ENCODE measurements at regions not wholly inside any gene's neighbourhood (a gene's known extent, or its start where the extent isn't known, plus 50 kb on each side); places are given as distances from the start of the nearest gene placed in this dataset.

- Histone ChIP-seq H4K8ac (replicated peaks; ENCODE audit: insufficient read length, low read depth, low read length) (no peak overlapping the region), H4K5ac (ENCODE audit: insufficient read length, low read depth, low read length) (no peak overlapping the region), H3K9me3 (ENCODE audit: control insufficient read depth, low read depth, low read length) (no peaks in the 10 kb centered on the region), H3K56ac (ENCODE audit: insufficient read length, low read depth, low read length) (no peak overlapping the region), H2BK120ac (ENCODE audit: low read depth, low read length, poor library complexity, severe bottlenecking) (no peak overlapping the region), H3K79me2 (ENCODE audit: insufficient read depth, low read length) (no peaks in the 10 kb centered on the region), H3K4me2 (ENCODE audit: insufficient read depth, insufficient read length, low read length) (no peak overlapping the region), H4K20me1 (ENCODE audit: control insufficient read depth, insufficient read depth, insufficient read length) (no peaks in the 10 kb centered on the region), H2AK5ac (ENCODE audit: insufficient read length, low read length) (no peak overlapping the region), H2BK12ac (ENCODE audit: insufficient read length, low read depth, low read length) (no peak overlapping the region), H3K4me1 (ENCODE audit: insufficient read depth, low read length) (no peaks in the 10 kb centered on the region), H3T11ph (ENCODE audit: low read length) (no peak overlapping the region), H2BK15ac (ENCODE audit: low read depth, low read length) (no peak overlapping the region), H2BK5ac (ENCODE audit: insufficient read length, low read length) (no peak overlapping the region), H3K27me3 (ENCODE audit: insufficient read depth, low read length) (no peaks in the 10 kb centered on the region), H2AFZ (ENCODE audit: low read length) (no peak overlapping the region), H2BK20ac (ENCODE audit: low read depth, low read length, poor library complexity, severe bottlenecking) (no peak overlapping the region), H3K4ac (ENCODE audit: low read depth, low read length) (no peak overlapping the region), H3K23ac (ENCODE audit: insufficient read length, low read depth, low read length) (no peak overlapping the region), H3K27ac (ENCODE audit: insufficient read length, low read depth, low read length) (no peak overlapping the region), H3K18ac (ENCODE audit: insufficient read length, low read depth, low read length) (no peak overlapping the region), H3K23me2 (ENCODE audit: insufficient read length, low read depth, low read length, poor library complexity, severe bottlenecking) (no peaks in the 10 kb centered on the region), H3K9ac (ENCODE audit: extremely low read depth, insufficient read length, low read length) (no peak overlapping the region), H3K14ac (ENCODE audit: insufficient read depth, low read length) (no peak overlapping the region), H4K91ac (ENCODE audit: insufficient read length, low read depth, low read length) (no peak overlapping the region), H3K79me1 (ENCODE audit: insufficient read depth, low read depth, low read length, poor library complexity, severe bottlenecking) (no peaks in the 10 kb centered on the region)
- Mint-ChIP-seq H3K4me3 (no peak overlapping the region), H3K27me3 (ENCODE audit: low read depth) (peaks cover 17% of the 10 kb centered on the region), H3K27ac (no peak overlapping the region), H3K36me3 (ENCODE audit: insufficient read depth in 1 of 3, low read depth in 3 of 3) (no peaks in the 10 kb centered on the region; a peak in 2 of 7 replicates), H3K9me3 (peaks cover 0 to 4% of the 10 kb centered on the region in 2 experiments; a peak in 2 of 5 replicates), H3K4me1 (peaks cover 4 to 11% of the 10 kb centered on the region in 2 experiments; a peak in 3 of 4 replicates)
- no peak for DNase-seq
- TF ChIP-seq CTCF (conservative IDR thresholded peaks at IDR 0.05) = no peak
- WGBS (ENCODE audit: extremely low coverage, insufficient read length, low lambda C conversion rate) = no CpG with 5 or more reads among the region's 6 CpGs
Measured at GRCh38 chr20:58103517-58103904, 124.9 kb downstream of the ANKRD60 start.
